Medulla oblongata (tissue), 1 donor: ENCODE measurements at regions not wholly inside any gene's neighbourhood (a gene's known extent, or its start where the extent isn't known, plus 50 kb on each side); places are given as distances from the start of the nearest gene placed in this dataset.

Source experiments
- DNase-seq: peaks from one replicate; pipeline ENCODE4 v3.0.0-alpha.2; 2015; ENCODE audit errors: extremely low spot score

DNA sequence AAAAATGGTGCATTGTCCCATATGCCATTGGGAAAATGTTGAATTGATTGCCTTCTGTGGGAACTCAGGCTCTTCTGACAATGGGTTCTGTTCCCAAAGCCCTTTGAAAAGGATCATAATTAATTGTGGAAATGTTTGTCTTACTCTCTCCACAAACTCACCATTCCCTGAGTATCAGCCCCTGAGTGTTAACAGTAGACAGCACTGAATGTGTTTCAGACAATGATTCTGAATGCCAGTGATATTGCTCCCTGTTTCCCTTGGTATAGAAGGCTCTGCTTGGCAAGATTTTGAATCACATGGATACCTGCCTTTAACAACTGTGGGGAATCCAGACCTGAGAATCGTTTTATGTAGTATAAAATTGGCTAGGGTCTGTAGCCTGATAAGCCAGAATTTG lies 1096.8 kb downstream of the ADGRL2 start:
- no peak for DNase-seq

- DNase-seq, result no peak
Observed at GRCh38 chr1:82896036-82896435, 1095.3 kb downstream of the ADGRL2 start.

DNA sequence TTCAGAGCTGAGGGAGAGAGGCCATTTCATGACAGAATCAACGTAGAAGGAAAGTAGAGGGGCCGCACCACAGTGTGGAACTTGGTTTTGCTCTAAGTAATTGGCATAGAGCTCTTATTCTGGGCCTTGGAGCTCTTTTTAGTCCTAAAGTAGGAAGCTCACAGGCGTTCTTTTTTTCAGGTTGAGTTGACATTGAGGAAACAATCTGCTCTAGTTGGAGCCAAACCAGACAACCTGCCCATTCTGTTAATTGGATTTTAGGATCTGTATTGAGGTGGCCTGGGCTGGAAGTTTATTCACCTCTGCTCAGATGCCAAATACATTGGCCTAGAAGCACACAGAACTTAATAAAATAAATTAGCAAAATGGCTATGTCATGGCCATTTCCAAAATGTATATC lies 1093.9 kb downstream of the ADGRL2 start:
- no peak for DNase-seq

DNA sequence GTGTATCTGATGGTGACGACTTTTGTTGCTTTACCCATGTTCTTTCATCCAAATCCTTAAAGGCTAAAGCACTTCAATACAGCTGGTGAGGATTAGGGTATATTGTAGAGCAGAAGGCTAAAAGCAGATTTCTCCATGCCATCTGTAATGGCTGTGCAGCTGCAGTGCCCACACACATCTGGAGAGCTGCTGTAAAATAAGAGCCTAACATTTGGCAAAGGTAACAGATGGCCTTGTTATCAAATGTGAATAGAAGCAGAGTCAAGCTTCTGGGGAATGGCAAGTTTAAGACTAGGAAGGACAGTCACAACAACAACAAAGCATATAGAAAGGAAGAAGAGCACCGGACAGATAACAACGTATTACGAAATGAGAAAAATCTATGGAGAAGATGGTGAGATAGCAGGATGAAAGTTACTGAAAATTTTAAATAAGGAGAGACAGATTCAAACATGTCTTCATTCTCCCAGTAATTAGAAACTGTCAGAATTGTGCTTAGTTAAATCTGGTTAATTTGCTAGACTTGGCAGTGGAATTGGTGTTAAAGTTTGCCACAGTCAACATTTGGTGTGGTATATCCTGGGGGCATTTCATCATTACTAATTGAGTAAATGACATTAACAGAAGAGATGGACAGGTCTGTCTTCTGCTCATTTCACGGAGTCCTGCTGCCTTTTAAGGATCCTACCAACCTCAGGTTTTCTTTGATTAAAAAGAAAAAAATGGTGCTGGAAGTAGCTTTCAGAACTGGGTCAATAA lies 1093.2 kb downstream of the ADGRL2 start:
- no peak for DNase-seq

DNA sequence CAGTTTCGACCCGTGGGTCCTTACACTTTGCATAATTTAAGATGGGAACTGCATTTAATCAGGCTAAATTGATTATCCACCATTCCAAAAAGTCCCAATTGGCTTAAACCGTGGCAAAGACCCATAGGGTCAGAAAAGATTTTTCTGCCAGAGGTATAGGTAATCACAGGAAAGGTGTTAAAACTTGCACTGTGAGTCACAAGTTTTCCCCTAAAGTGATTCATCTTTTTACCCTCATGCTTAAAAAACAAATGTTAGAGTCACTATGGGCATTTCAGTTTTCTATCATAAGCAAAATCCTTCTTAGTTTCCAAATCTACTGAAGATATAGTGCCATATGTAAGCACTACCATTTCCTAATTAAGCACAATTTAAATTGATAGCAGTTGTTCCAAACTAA lies 1079.8 kb downstream of the ADGRL2 start:
- no peak for DNase-seq

DNA sequence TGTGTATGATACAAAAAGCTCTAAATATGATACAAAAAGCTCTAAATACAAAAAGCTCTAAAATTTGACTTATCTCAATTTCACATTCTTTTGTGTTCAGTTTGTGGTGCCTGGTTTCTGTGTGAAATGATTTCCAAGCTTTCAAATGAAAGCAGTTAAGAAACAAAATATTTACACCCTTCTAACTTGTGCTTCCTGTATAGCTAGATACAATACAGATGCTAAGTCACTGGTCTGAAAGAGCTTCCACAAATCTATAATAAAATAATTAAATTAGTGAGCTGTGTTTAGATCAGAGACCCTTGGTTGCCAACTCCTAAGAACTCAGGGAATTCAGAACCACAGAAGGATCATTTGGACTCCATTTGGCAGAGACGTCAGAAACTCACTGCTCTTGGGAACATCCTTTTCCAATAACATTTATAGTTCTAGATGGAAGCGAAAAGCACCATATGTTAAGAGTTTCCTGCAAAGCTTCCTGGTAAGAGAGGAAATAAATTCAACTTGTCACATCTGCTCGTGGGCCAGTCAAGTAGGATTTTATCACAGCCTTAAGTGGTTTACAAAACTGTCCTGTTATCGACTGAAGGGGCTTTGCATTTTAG lies 1079.1 kb downstream of the ADGRL2 start:
- DNase-seq, result no peak

GRCh38 chr1:82875170-82875569 lies 1074.4 kb downstream of the ADGRL2 start:
- DNase-seq, result no peak

GRCh38 chr1:82874041-82874440 lies 1073.3 kb downstream of the ADGRL2 start:
- no peak for DNase-seq

DNA sequence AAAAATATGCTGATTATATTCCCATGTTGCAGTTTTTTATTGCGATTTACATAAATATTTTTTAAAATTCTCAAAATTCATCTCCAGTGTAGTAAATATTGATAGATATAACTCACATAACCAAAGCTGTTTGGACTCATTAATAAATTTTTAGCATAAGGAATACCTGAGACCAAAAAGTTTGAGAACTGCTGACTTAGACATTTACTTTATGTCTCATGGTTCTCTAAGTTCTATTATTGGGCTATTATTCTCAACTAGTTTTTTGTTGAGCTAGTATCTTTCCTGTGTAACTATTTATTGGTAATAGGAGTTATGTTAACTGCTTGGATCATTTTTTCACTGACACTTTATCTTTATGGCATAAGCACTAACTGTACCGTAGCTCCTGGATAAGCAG lies 1069.6 kb downstream of the ADGRL2 start:
- no peak for DNase-seq

DNA sequence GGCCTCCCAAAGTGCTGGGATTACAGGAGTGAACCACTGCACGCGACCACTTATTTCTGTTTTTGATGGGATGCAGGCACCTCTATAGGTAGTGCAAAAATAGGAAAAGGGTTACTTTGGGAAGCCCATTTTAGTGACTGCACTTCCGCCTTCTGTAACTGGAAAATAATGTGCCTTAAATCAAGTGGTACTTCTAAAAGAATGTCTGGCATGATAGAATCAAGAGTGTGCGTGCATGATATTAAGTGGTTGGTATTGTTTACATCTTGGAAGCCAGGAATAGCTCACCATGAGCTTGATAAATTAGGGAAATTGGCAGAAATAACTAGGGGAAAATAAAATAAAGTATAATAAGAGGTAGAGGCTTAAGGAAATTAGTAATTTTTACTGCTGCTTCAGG lies 1067.0 kb downstream of the ADGRL2 start:
- DNase-seq, result no peak

DNA sequence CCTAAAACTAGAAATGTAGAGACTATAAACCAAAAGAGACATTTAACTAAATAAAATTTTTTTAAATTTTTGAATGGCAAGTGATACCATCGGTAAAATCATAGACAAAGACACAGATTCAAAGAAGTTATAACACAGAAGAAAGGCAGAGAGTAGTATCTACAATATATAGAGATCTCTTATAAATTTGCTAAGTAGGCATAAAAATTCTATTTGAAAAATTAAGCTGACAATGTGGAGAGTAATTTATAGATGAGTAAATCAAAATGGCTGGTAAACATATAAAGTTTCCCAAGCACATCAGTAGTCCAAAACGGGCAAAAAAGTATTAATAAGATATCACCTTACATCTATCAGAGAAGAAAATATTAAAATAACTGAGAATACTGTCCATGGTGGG lies 1061.0 kb downstream of the ADGRL2 start:
- DNase-seq, result no peak

DNA sequence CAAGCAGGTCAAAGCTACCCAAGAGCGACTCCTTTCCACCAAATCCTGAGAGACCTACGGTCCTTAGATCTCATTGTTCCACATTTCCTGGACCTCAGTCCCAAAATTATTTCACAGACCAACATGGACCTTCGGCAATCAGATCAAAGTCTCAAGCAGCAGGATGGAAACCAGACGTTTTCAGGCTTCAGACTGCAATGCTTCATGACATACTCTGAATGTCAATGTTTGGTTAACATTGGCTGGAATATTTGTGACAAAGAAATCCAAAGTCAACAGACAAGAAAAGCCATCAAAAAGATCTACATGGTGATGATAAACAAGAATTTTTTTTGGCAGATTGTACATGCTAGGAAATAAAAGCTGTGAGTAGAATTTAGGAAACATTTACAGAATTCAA lies 1057.3 kb downstream of the ADGRL2 start:
- no peak for DNase-seq

GRCh38 chr1:82849460-82849859 lies 1048.7 kb downstream of the ADGRL2 start:
- no peak for DNase-seq

GRCh38 chr1:82848043-82848442 lies 1047.3 kb downstream of the ADGRL2 start:
- no peak for DNase-seq

- no peak for DNase-seq
Observed at GRCh38 chr1:82845866-82846265, 1045.1 kb downstream of the ADGRL2 start.

DNA sequence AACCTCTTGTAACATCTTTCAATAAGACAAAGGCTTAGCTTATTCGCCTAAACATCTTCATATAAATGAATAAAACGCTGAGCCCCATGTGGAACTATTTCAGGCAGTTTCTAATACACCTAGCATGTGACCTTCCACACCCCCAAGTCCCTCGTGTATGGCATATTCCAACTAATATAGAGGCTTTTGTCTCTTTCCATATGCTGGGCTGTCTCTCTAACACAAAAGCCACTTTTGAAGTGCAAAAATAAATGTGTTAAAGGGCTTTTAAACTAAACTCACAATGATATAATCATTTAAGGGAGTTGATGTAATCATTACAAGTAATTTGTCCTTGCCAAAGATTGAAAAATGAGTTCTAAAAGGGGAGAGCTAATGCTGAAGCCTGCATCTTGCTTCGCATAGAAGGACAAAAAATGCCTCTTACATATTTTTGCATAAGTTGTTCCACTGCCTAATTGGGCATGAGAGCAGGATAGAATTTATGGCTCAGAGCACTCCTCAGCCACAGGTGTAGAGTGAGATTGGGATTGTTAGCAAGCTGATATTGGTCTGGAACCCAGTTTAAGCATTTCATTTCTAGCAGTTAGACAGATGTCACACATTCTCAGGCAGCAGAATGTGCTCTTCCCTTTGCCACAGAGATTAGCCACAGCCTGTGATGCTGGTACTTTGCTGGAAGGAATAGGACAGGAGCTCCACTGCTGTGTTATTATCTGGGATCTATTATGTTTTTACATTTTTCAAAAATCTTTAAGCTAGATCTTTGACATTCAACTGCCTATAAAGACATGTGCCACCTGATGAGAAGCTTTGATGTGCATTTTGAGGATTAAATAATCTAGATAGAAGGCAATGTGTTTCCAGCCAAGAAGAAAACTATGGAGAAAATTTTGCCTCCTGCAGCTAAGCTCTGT lies 1044.4 kb downstream of the ADGRL2 start:
- DNase-seq, result no peak

- DNase-seq, result no peak
Observed at GRCh38 chr1:82844447-82844846, 1043.7 kb downstream of the ADGRL2 start.

DNA sequence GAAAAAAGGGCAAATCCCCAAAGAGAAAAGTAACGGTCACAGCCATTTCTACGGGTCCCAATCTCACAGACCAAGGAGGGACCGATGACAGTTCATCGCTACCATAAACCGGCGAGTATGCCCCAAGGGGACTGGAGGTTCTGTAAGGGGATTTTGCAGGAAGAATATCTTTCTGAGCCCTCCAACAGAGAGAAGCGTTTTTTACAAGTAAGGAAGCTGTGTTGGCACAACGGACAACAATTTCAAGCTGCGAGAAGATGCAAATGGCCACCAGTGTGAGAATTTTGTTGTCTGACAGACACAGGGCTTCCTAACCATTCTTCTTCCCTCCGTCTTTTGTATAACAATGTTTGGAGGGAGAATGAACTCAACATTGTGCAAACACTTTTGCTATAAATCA lies 1043.1 kb downstream of the ADGRL2 start:
- no peak for DNase-seq

GRCh38 chr1:82840192-82840591 lies 1039.5 kb downstream of the ADGRL2 start:
- no peak for DNase-seq

GRCh38 chr1:82837766-82838465 lies 1037.2 kb downstream of the ADGRL2 start:
- no peak for DNase-seq

- no peak for DNase-seq
Observed at GRCh38 chr1:82836973-82837680, 1036.4 kb downstream of the ADGRL2 start.
